ENCODE measurements at regions not wholly inside any gene's neighbourhood (a gene's known extent, or its start where the extent isn't known, plus 50 kb on each side); places are given as distances from the start of the nearest gene placed in this dataset.

DNA sequence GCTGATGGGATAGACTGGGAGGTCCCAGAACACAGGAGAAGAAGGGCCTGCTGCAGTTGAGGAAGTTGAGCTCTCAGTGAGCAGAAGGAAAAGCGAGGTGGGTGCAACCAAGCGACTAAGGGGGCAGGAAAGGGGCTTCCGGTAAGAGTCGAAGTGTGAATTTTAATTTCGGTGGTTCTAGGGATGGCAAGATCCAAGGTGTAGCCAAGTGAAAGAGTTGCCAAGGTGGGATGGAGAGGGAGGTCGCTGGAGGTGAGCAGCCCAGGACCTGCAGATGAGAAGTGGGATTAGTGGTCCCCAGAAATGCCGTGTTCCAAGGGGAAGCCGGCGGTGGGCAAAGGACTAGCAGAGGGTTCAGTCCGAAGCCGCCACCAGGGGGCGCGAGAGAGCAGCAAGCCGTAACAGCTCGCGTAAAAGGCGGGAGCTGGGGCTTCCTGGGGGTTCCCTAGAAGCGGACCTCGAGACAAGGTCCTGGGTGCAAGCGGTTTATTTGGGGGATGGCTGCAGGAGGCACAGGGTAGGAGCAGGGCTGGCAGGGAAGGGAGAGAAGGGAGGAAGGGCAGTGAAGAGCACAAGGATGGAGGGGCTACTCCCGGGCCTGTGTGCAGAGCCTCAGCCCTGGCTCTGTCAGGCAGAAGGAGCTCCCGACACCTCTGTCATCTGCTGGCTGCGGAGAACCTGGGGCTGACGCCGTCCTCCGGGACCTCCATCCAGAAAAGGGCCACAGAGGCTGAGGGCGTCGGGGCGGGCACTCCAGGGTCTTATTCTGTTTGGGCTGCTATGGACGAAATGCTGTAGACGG is 103.6 kb downstream of the PAX1 start (continued):
- TF ChIP-seq, protein P1, sequence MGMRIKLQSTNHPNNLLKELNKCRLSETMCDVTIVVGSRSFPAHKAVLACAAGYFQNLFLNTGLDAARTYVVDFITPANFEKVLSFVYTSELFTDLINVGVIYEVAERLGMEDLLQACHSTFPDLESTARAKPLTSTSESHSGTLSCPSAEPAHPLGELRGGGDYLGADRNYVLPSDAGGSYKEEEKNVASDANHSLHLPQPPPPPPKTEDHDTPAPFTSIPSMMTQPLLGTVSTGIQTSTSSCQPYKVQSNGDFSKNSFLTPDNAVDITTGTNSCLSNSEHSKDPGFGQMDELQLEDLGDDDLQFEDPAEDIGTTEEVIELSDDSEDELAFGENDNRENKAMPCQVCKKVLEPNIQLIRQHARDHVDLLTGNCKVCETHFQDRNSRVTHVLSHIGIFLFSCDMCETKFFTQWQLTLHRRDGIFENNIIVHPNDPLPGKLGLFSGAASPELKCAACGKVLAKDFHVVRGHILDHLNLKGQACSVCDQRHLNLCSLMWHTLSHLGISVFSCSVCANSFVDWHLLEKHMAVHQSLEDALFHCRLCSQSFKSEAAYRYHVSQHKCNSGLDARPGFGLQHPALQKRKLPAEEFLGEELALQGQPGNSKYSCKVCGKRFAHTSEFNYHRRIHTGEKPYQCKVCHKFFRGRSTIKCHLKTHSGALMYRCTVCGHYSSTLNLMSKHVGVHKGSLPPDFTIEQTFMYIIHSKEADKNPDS (CRISPR knock-in tag; IDR thresholded peaks at IDR 0.05): no peak
- TF ChIP-seq MXI1 (IDR thresholded peaks at IDR 0.05; ENCODE audit: borderline replicate concordance, low read depth, low read length): 0 out of 3 replicates have a peak, but pooled peaks have one; percentile 20
- TF ChIP-seq HNRNPLL (IDR thresholded peaks at IDR 0.05; ENCODE audit: low read depth, low read length, poor library complexity, severe bottlenecking): peak; percentile 79
- peak; percentile 83 for TF ChIP-seq RAD21 (CRISPR knock-in tag; IDR thresholded peaks at IDR 0.05)
- peak; percentile 69 for TF ChIP-seq SALL1 (CRISPR knock-in tag; IDR thresholded peaks at IDR 0.05)
- TF ChIP-seq ZNF703 (CRISPR knock-in tag; IDR thresholded peaks at IDR 0.05; ENCODE audit: borderline replicate concordance): 0 out of 2 replicates have a peak, but pooled peaks have one; percentile 36
- TF ChIP-seq, protein P2, sequence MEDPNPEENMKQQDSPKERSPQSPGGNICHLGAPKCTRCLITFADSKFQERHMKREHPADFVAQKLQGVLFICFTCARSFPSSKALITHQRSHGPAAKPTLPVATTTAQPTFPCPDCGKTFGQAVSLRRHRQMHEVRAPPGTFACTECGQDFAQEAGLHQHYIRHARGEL (CRISPR knock-in tag; IDR thresholded peaks at IDR 0.05): no peak
- no peak for TF ChIP-seq TARDBP (CRISPR knock-in tag; IDR thresholded peaks at IDR 0.05)
- peak; percentile 65; the same call in 1 of the 2 replicates for TF ChIP-seq ZNF333 (CRISPR knock-in tag; IDR thresholded peaks at IDR 0.05; ENCODE audit: borderline replicate concordance)
- 0 out of 2 replicates have a peak, but pooled peaks have one; percentile 25 for TF ChIP-seq BRD4 (CRISPR knock-in tag; IDR thresholded peaks at IDR 0.05)
- no peak for TF ChIP-seq ZKSCAN1 (IDR thresholded peaks at IDR 0.05; ENCODE audit: low read length)
- TF ChIP-seq ZNF772 (CRISPR knock-in tag; IDR thresholded peaks at IDR 0.05): 0 out of 2 replicates have a peak, but pooled peaks have one; percentile 42
- TF ChIP-seq KDM2A (CRISPR knock-in tag; IDR thresholded peaks at IDR 0.05; ENCODE audit: borderline replicate concordance, low read depth): peak; percentile 59; the same call in 1 of the 2 replicates
- 0 out of 2 replicates have a peak, but pooled peaks have one; percentile 28 for TF ChIP-seq ZNF274 (CRISPR knock-in tag; IDR thresholded peaks at IDR 0.05)
- peak; percentile 41 for TF ChIP-seq ZNF687 (CRISPR knock-in tag; IDR thresholded peaks at IDR 0.05)
- TF ChIP-seq GATAD2A (CRISPR knock-in tag; IDR thresholded peaks at IDR 0.05): no peak
- 0 out of 2 replicates have a peak, but pooled peaks have one; percentile 26 for TF ChIP-seq ZBTB38 (CRISPR knock-in tag; IDR thresholded peaks at IDR 0.05)
- no peak for TF ChIP-seq ATF7 (IDR thresholded peaks at IDR 0.05)
- TF ChIP-seq ATF7 (CRISPR knock-in tag; IDR thresholded peaks at IDR 0.05): no peak
- TF ChIP-seq PAWR (CRISPR knock-in tag; IDR thresholded peaks at IDR 0.05; ENCODE audit: borderline replicate concordance): no peak
- peak; percentile 44; the same call in 1 of the 2 replicates for TF ChIP-seq ZNF501 (CRISPR knock-in tag; IDR thresholded peaks at IDR 0.05)
- TF ChIP-seq SMC3 (IDR thresholded peaks at IDR 0.05; ENCODE audit: low read length): peak; percentile 76; the same call in 1 of the 2 replicates
- TF ChIP-seq ZNF788 (CRISPR knock-in tag; IDR thresholded peaks at IDR 0.05; ENCODE audit: borderline replicate concordance): no peak

Measured in HepG2 (cell line).